T-helper 1 cell (primary cell): ENCODE measurements at regions not wholly inside any gene's neighbourhood (a gene's known extent, or its start where the extent isn't known, plus 50 kb on each side); places are given as distances from the start of the nearest gene placed in this dataset.
"Not testable (repeated sequence)": the region's sequence is repeated elsewhere in the genome, so short reads cannot be mapped to it uniquely, and the experiment has no call there.

Source experiments
- DNase-seq, 5 donors: peaks; one replicate each; pipeline ENCODE4 v3.0.0-alpha.2; 2012 to 2020

- DNase-seq, result no peak
Measured at GRCh38 chr10:53528974-53529373, 756.4 kb upstream of the MBL2 start.

GRCh38 chr10:53521046-53521445, 748.5 kb upstream of the MBL2 start:
- no peak for DNase-seq

- no peak for DNase-seq
Measured at GRCh38 chr10:53508197-53508596, 735.6 kb upstream of the MBL2 start.

GRCh38 chr10:53504492-53504891, 731.9 kb upstream of the MBL2 start:
- not testable (repeated sequence) for DNase-seq

- DNase-seq, result no peak
Measured at GRCh38 chr10:53491774-53492173, 719.2 kb upstream of the MBL2 start.

- DNase-seq, result no peak
Measured at GRCh38 chr10:53490553-53490952, 718.0 kb upstream of the MBL2 start.

- DNase-seq, result no peak
Measured at GRCh38 chr10:53489335-53490182, 717.0 kb upstream of the MBL2 start.

GRCh38 chr10:53487019-53487983, 714.7 kb upstream of the MBL2 start:
- DNase-seq, result no peak

- not testable (repeated sequence) for DNase-seq
Measured at GRCh38 chr10:53485422-53485821, 712.8 kb upstream of the MBL2 start.

- DNase-seq, result no peak
Measured at GRCh38 chr10:53479365-53479764, 706.8 kb upstream of the MBL2 start.

- DNase-seq, result no peak
Measured at GRCh38 chr10:53477313-53477675, 704.7 kb upstream of the MBL2 start.

- no peak for DNase-seq
Measured at GRCh38 chr10:53476650-53477312, 704.2 kb upstream of the MBL2 start.

- no peak for DNase-seq
Measured at GRCh38 chr10:53469383-53469782, 696.8 kb upstream of the MBL2 start.

- no peak for DNase-seq
Measured at GRCh38 chr10:53463539-53463938, 691.0 kb upstream of the MBL2 start.

GRCh38 chr10:53458007-53458406, 685.4 kb upstream of the MBL2 start:
- no peak for DNase-seq

GRCh38 chr10:53453196-53453595, 680.6 kb upstream of the MBL2 start:
- DNase-seq, result no peak

GRCh38 chr10:53447576-53447975, 675.0 kb upstream of the MBL2 start:
- DNase-seq, result no peak

- DNase-seq, result no peak
Measured at GRCh38 chr10:53441843-53442242, 669.3 kb upstream of the MBL2 start.

- DNase-seq, result no peak
Measured at GRCh38 chr10:53440601-53441000, 668.0 kb upstream of the MBL2 start.

- DNase-seq, result not testable (repeated sequence)
Measured at GRCh38 chr10:53439075-53439474, 666.5 kb upstream of the MBL2 start.

- no peak for DNase-seq
Measured at GRCh38 chr10:53434413-53434812, 661.8 kb upstream of the MBL2 start.

GRCh38 chr10:53432035-53432434, 659.5 kb upstream of the MBL2 start:
- no peak for DNase-seq

GRCh38 chr10:53430974-53431373, 658.4 kb upstream of the MBL2 start:
- no peak for DNase-seq
